HG03159 (cell line): ENCODE measurements at regions not wholly inside any gene's neighbourhood (a gene's known extent, or its start where the extent isn't known, plus 50 kb on each side); places are given as distances from the start of the nearest gene placed in this dataset.
"Not testable (repeated sequence)": the region's sequence is repeated elsewhere in the genome, so short reads cannot be mapped to it uniquely, and the experiment has no call there.

Experiments used
- ATAC-seq: cut with Tn5 transposase; IDR thresholded peaks from one replicate; pipeline ENCODE4 v1.9.1; 2021; ENCODE audit warnings: mild to moderate bottlenecking, moderate library complexity; ENCODE audit not compliant: unreplicated experiment

GRCh38 chr9:118689280-118689679 is 680.0 kb downstream of the BRINP1 start:
- ATAC-seq = no peak

- no peak for ATAC-seq
Observed at GRCh38 chr9:118692613-118693012, 676.6 kb downstream of the BRINP1 start.

GRCh38 chr9:118693645-118694044 is 675.6 kb downstream of the BRINP1 start:
- no peak for ATAC-seq

GRCh38 chr9:118695249-118695648 is 674.0 kb downstream of the BRINP1 start:
- ATAC-seq = not testable (repeated sequence)

GRCh38 chr9:118701985-118702384 is 667.2 kb downstream of the BRINP1 start:
- no peak for ATAC-seq

- ATAC-seq = no peak
Observed at GRCh38 chr9:118711843-118712242, 657.4 kb downstream of the BRINP1 start.

GRCh38 chr9:118721276-118721675 is 648.0 kb downstream of the BRINP1 start:
- ATAC-seq = no peak

GRCh38 chr9:118721923-118722322 is 647.3 kb downstream of the BRINP1 start:
- no peak for ATAC-seq

GRCh38 chr9:118729981-118730380 is 639.3 kb downstream of the BRINP1 start:
- no peak for ATAC-seq

- ATAC-seq = no peak
Observed at GRCh38 chr9:118732998-118733397, 636.2 kb downstream of the BRINP1 start.

- ATAC-seq = no peak
Observed at GRCh38 chr9:118734696-118735095, 634.5 kb downstream of the BRINP1 start.

GRCh38 chr9:118736406-118736805 is 632.8 kb downstream of the BRINP1 start:
- no peak for ATAC-seq

GRCh38 chr9:118751077-118751847 is 618.0 kb downstream of the BRINP1 start:
- no peak for ATAC-seq

GRCh38 chr9:118751848-118752223 is 617.4 kb downstream of the BRINP1 start:
- ATAC-seq = no peak

GRCh38 chr9:118761016-118761790 is 608.0 kb downstream of the BRINP1 start:
- no peak for ATAC-seq

- ATAC-seq = no peak
Observed at GRCh38 chr9:118767571-118767970, 601.7 kb downstream of the BRINP1 start.

GRCh38 chr9:118782790-118783463 is 586.3 kb downstream of the BRINP1 start:
- no peak for ATAC-seq

GRCh38 chr9:118784033-118784432 is 585.2 kb downstream of the BRINP1 start:
- ATAC-seq = no peak

GRCh38 chr9:118785456-118785855 is 583.8 kb downstream of the BRINP1 start:
- no peak for ATAC-seq

GRCh38 chr9:118786877-118787276 is 582.4 kb downstream of the BRINP1 start:
- ATAC-seq = no peak

GRCh38 chr9:118809160-118809625 is 560.0 kb downstream of the BRINP1 start:
- ATAC-seq = no peak

- ATAC-seq = no peak
Observed at GRCh38 chr9:118829334-118829733, 539.9 kb downstream of the BRINP1 start.
